HG02973 (cell line): ENCODE measurements at regions not wholly inside any gene's neighbourhood (a gene's known extent, or its start where the extent isn't known, plus 50 kb on each side); places are given as distances from the start of the nearest gene placed in this dataset.

Source experiments
- ATAC-seq: cut with Tn5 transposase; IDR thresholded peaks from one replicate; pipeline ENCODE4 v1.9.1; 2021; ENCODE audit warnings: moderate library complexity; ENCODE audit not compliant: unreplicated experiment

DNA sequence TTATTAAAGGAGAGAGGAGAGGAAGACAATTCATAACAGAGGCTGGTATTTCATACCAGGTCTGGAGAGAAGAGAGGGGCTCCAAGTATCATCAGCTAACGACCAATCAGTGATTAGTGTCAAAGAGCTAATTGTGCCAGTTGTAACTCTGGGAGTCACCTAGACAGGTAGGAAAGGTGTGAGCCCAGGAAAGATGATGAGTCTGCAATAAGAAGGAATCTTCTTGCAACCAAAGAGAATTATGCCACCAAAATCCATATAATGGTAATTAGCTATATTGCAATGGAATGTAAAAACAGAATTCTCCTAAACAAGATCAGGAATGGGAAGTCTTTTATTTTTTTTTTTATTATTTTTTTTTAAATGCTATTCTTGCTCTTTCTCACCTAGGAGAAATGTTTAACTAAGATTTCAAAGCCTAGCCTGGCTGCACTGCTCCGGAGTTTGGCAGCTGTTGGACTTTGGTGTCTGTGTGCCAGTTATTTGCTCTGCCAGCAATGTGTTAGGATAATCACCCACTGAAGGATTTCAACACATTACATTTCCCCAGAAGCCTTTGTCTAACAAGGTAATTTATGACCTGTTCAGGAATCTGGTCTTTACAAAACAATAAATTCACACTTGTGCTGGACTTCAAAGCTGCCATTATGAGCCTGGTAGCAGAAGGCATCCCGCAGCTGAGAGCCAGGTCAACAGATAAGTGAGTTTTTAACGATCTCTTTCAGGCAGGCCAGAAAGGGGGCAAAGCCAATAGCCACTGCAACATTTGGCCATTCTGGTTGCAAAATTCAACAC lies 89.4 kb downstream of the FOXB1 start:
- no peak for ATAC-seq

DNA sequence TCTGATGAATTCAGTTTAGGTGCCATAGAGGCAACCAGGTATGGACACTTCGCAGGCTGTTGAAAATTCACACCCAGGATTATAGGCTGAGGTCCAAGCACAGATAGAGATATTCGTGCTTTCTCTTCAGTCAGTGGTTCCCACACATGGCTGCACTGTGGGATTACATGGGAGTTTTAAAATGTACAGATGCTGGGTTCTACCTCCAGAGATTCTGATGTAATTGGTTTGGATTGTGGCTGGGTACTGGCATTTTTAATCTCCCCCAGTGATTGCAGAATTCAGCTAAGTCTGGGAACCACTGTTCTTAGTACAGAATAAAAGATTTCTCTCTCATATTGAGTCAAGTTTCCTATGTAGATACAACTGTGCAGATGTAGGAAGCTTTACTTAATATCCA lies 91.6 kb downstream of the FOXB1 start:
- no peak for ATAC-seq

DNA sequence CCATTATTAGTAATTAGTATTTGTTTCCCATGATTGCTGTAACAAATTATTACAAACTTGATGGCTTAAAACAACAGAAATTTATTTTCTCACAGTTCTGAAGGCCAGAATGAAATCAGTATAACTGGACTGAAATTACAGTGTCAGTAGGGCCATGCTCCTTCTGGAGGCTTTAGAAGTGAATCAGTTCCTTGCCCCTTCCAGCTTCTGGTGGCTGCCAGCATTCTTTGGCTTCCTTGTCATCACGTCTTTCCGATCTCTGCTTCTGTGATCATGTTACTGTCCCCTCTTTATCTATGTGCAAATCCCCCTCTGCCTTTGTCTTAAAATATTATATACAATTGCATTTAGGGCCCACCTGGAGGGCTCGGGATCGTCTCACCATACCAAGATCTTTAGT lies 92.0 kb downstream of the FOXB1 start:
- ATAC-seq, result no peak

GRCh38 chr15:60101416-60101815 lies 97.3 kb downstream of the FOXB1 start:
- ATAC-seq, result no peak

- no peak for ATAC-seq
These were observed 98.6 kb downstream of the FOXB1 start for GRCh38 chr15:60102748-60103147.

DNA sequence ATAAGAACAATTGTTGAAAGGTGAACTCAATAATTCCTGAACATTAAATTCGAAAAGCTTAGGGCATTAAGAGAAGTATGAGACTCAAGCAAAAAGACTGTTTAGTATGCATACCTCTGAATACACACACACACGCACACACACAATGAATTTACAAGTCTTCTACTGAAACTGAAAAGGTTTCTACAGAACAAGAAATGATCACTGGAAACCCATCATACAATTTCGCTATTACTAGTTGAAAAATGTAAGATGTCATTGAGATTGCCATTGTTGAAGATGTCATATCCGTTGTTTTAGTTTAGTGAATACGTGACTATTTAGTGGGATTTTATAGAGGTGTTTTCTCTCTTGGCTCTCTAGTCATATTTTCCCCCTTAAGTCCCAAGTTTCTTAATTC lies 106.8 kb downstream of the FOXB1 start:
- no peak for ATAC-seq

DNA sequence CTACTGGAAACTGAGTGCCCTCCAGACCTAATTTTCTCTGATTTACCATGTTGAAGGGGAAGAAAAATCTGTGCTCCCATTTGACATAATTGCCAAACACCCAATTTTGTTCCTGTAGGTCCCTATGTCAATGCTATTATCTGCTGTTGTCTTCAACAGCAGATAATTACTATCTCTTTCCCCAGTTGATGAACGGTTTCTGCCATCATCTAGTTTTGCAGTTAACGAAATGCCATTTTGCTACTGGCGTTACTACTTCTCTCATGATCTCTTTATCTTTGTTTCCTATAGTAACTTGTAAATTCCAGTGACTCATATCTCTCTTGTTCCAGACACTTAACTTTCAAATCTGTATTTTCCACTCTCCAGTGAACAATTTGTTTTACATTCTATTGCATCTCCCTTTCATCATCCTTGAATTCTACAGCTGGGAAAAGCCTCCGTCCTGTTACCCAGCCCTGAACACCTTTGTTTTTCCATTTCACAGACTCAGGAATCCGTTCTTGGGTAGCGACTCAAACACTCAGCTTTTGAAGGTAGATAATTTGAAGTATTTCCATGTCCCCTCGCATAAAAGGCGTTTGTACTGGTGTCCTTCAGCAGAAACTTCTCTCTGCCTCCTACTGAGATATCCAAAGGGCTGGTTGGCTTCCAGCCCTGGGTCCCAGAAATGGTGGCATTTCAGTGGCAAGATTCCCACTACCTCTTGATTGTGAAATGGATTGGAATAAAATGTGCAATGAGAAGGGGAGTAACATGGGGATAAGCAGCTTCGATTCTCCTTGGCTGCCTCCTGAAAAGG lies 111.7 kb downstream of the FOXB1 start:
- no peak for ATAC-seq

DNA sequence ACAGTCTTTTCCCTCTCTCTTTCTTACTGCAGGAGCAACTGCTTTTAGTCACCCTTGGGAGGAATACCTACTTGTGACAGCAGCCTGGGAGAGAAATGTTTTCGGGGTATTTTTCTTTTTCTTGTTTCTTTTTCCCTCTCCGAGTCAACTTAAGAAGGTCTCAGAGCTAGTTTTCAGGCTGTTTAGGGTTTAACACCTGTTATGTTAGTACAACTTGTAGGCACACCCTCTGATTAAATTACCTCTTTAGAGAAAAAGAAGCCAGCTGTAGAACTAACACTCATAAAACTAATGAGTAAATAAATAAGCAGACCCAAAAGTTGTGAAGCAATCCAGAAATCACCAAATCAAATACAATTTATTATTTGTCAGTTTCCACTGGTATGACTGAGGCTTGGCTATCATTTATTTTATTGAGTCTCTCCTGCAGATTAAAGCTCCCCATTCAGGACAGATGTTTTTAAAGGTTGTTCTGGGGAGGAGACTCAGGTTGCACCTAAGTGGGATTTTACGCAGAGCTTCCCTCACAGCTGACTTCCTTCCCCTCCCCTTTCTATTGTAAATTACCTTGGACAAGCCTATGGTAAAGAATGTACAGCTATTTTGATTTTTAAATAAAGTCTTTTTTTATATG lies 112.5 kb downstream of the FOXB1 start:
- no peak for ATAC-seq

- ATAC-seq, result no peak
These were observed 114.0 kb downstream of the FOXB1 start for GRCh38 chr15:60118146-60118545.

- no peak for ATAC-seq
These were observed 114.5 kb downstream of the FOXB1 start for GRCh38 chr15:60118626-60119025.

DNA sequence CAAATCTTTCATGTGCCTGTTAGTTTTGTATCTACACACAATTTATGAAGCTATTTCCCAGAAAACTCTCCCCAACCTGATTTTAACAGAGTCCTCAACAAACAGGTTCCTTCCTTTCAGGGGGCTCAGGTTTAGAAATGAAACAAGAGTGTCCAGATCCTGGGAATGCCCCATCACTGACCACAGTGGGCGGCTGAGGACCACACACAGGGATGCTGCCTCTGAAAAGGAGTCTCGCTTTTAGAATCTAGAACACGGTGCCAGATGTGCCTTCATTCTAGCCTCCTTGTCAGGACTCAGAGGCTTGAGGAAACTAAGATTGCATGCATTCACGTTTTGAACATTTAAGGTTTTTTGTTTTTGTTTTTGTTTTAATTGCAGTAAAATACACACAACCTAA lies 115.0 kb downstream of the FOXB1 start:
- no peak for ATAC-seq

DNA sequence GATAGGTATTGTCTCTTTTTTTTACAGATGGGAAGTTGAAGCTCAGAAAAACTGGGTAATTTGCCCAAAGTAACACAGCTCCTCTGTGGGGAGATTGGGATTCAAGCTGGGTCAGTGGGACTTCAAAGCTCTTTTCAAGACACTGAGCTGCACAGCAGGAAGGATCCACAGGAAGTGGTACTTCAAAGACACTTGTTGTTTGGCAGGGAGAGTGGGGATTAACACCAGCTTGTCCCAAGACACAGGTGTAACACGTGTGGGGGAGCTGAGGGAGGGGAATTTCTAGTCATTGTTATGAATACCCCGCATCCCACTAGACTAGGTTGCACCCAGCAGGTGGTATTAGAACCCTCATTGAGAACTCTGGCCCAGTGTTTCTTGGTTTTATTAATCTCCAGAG lies 116.0 kb downstream of the FOXB1 start:
- no peak for ATAC-seq

GRCh38 chr15:60121845-60122244 lies 117.7 kb downstream of the FOXB1 start:
- ATAC-seq, result no peak

DNA sequence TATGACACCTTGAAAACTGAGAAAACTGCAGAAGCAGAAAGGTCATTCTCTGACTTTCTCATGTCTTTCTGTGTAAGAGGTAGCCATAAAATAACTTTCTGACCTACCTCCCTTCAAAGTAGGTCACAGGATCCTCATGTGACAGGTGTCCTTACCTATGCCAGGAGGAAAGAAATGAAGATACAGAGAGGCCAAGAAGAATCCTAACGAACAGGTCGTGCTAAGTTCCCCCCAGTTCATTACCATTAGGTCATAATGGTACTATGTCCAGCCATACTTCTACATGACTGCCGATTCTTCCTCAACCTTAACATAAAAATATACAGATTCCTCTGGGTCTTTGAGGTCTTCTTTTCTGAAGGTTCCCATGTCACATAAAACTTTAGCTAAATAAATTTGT lies 118.6 kb downstream of the FOXB1 start:
- ATAC-seq, result no peak

DNA sequence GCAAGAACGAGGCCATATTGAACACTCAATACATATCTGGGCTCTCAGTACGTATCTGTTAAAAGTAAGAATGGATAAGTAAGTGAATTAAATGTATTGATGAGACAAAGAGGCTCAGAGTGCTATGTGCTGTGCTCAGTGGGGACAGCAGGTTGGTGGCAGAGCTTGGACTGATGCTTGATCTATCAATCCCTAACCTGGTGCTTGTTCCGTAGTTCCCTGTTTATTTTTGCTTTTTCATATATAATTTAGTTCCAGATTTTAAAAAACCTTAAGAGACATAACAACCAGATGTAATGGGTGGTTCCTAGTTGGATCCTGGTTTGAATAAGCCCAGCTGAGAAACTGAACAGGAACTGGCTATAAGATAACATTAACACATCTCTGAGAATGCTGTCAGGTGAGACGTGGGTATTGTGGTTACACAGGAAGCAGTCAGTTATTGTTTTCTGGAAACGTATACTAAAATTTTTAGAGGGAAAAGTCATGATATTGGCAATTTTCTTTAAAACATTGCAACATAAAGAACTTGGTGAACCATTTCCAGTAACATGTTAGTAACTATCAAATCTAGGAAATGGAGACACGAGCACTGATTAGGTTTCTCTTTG lies 120.5 kb downstream of the FOXB1 start:
- ATAC-seq, result no peak

DNA sequence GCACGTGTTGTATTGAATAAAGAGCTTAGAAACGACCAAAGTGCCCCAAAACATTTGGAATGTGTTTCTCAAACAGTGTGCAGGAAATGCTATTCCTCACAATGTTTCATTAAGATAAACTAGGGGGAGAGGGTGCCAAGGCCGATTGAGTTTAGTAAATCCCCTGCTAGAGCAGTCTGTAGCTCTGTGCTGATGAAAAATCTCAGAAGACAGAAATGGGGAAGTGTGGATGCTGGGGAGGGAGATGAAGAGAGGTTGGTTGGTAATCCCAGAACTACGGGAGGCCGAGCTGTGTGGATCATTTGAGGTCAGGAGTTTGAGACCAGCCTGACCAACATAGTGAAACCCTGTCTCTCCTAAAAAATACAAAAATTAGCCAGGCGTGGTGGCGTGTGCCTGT lies 121.2 kb downstream of the FOXB1 start:
- ATAC-seq, result no peak

- ATAC-seq, result no peak
These were observed 122.1 kb downstream of the FOXB1 start for GRCh38 chr15:60126200-60126599.

DNA sequence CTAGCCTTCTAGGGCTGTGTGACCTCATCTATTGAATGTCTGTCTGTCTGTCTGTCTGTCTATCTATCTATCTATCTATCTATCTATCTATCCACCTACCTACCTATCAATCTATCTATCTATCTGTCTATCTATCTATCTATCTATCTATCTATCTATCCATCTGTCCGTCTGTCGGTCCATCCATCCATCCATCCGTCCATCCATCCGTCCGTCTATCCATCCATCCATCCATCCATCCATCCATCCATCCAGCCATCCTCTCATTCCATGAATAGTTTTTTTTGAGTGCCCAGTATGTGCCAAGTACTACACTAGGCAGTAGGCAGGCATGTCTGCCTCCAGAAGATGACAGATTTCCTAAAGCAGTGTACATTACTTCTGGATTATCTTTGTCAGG lies 122.5 kb downstream of the FOXB1 start:
- ATAC-seq, result no peak

DNA sequence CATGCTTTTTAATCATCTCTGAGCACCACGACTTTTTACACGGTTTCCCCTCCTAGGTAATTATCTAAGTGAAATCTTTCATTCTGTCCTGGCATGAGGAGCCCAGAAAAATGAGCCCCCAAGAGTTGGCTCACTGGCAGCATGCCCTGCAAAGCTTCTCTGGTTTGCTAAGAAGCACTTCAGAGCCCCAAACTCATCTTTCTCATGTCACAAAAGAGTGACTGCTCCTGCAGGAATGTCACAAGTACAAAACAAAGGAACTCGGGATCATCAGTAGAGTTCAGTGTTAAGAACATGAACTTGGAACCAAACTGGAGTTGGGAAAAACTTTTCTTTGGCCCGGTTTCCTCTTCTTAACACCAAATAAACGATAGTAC lies 123.9 kb downstream of the FOXB1 start:
- ATAC-seq, result no peak

DNA sequence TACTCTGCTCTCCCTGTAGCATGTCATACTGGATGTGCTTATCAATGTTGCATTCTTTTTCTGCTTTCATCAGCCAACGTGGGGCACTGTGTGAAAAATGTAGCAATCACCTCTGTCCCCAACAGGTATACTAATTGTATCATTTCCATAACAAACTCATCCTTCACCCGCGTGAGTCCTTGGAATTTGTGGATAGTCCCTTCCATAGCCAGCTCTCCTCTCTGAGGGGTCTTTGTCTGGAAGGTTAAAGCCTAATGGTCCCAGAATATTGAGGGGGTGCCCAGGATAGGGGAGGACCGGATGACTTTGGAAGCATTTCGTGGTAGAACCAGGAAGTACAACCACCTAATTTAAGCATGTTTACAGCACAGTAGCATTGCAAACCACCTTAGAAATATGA lies 124.6 kb downstream of the FOXB1 start:
- no peak for ATAC-seq

- ATAC-seq, result no peak
These were observed 126.3 kb downstream of the FOXB1 start for GRCh38 chr15:60130398-60130797.

DNA sequence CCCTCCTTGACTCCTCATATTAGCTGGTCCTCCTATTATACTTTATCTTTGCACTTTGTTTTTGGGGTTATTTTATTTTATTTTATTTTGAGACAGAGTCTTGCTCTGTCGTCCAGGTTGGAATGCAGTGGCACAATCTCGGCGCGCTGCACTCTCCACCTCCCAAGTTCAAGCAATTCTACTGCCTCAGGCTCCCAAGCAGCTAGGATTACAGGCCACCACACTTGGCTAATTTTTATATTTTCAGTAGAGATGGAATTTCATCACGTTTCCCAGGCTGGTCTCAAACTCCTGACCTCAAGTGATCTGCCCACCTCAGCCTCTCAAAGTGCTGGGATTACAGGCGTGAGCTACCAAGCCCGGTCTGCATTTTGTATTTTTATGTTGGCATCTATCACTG lies 126.7 kb downstream of the FOXB1 start:
- ATAC-seq, result no peak
